ENCODE measurements at regions not wholly inside any gene's neighbourhood (a gene's known extent, or its start where the extent isn't known, plus 50 kb on each side); places are given as distances from the start of the nearest gene placed in this dataset.
"Not testable (repeated sequence)": the region's sequence is repeated elsewhere in the genome, so short reads cannot be mapped to it uniquely, and the experiment has no call there.

GRCh38 chr2:3899536-3900155 is 196.3 kb downstream of the DCDC2C start:
- DNase-seq, result no peak
- intact Hi-C loops (cut with DNase I), result no loop called here

- intact Hi-C loops (cut with DNase I), result no loop called here
- no peak for DNase-seq
These were observed 198.8 kb downstream of the DCDC2C start for GRCh38 chr2:3902131-3902530.

- no peak for DNase-seq
- intact Hi-C loops (cut with DNase I), result no loop called here
These were observed 200.7 kb downstream of the DCDC2C start for GRCh38 chr2:3904061-3904460.

GRCh38 chr2:3908498-3908897 is 205.1 kb downstream of the DCDC2C start:
- intact Hi-C loops (cut with DNase I); DNase-seq: not testable (repeated sequence)

- intact Hi-C loops (cut with DNase I), result no loop called here
- no peak for DNase-seq
These were observed 208.6 kb downstream of the DCDC2C start for GRCh38 chr2:3911882-3912455.

GRCh38 chr2:3913166-3913565 is 209.8 kb downstream of the DCDC2C start:
- intact Hi-C loops (cut with DNase I), result no loop called here
- DNase-seq, result peak in 1 of 10 donors; percentile 2

- DNase-seq, result no peak
- intact Hi-C loops (cut with DNase I), result no loop called here
These were observed 210.9 kb downstream of the DCDC2C start for GRCh38 chr2:3914241-3914640.

- no peak for DNase-seq
- intact Hi-C loops (cut with DNase I), result no loop called here
These were observed 223.7 kb downstream of the DCDC2C start for GRCh38 chr2:3927031-3927430.

GRCh38 chr2:3929374-3929773 is 226.0 kb downstream of the DCDC2C start:
- intact Hi-C loops (cut with DNase I), result no loop called here

GRCh38 chr2:3930246-3930645 is 226.9 kb downstream of the DCDC2C start:
- intact Hi-C loops (cut with DNase I), result no loop called here
- no peak for DNase-seq

More at GRCh38 chr2:3929374-3929773, 226.0 kb downstream of the DCDC2C start:
- no peak for DNase-seq

GRCh38 chr2:3940661-3941060 is 237.3 kb downstream of the DCDC2C start:
- DNase-seq, result no peak
- intact Hi-C loops (cut with DNase I), result no loop called here

GRCh38 chr2:3942841-3943240 is 239.5 kb downstream of the DCDC2C start:
- intact Hi-C loops (cut with DNase I), result no loop called here
- DNase-seq, result no peak

GRCh38 chr2:3944071-3944470 is 240.7 kb downstream of the DCDC2C start:
- intact Hi-C loops (cut with DNase I), result no loop called here
- DNase-seq, result no peak

GRCh38 chr2:3944841-3945240 is 241.5 kb downstream of the DCDC2C start:
- intact Hi-C loops (cut with DNase I), result no loop called here
- DNase-seq, result no peak

- intact Hi-C loops (cut with DNase I), result no loop called here
- no peak for DNase-seq
These were observed 244.8 kb downstream of the DCDC2C start for GRCh38 chr2:3948191-3948590.

- intact Hi-C loops (cut with DNase I), result no loop called here
- no peak for DNase-seq
These were observed 248.0 kb downstream of the DCDC2C start for GRCh38 chr2:3951131-3951954.

- intact Hi-C loops (cut with DNase I), result no loop called here
These were observed 249.6 kb downstream of the DCDC2C start for GRCh38 chr2:3952866-3953516.

GRCh38 chr2:3954261-3954660 is 250.9 kb downstream of the DCDC2C start:
- intact Hi-C loops (cut with DNase I), result no loop called here
- DNase-seq, result no peak

More at GRCh38 chr2:3952866-3953516, 249.6 kb downstream of the DCDC2C start:
- no peak for DNase-seq

GRCh38 chr2:3956406-3956805 is 253.0 kb downstream of the DCDC2C start:
- DNase-seq, result no peak
- intact Hi-C loops (cut with DNase I), result no loop called here

- intact Hi-C loops (cut with DNase I), result no loop called here
These were observed 253.5 kb downstream of the DCDC2C start for GRCh38 chr2:3956892-3957291.

GRCh38 chr2:3958465-3958864 is 255.1 kb downstream of the DCDC2C start:
- peak in 1 of 10 donors; percentile 50 for DNase-seq
- intact Hi-C loops (cut with DNase I), result no loop called here

More at GRCh38 chr2:3956892-3957291, 253.5 kb downstream of the DCDC2C start:
- DNase-seq, result peak in 1 of 10 donors; percentile 72

Measured in posterior cingulate gyrus (tissue), 11 donors.